ENCODE measurements at regions not wholly inside any gene's neighbourhood (a gene's known extent, or its start where the extent isn't known, plus 50 kb on each side); places are given as distances from the start of the nearest gene placed in this dataset.

- Histone ChIP-seq H3K9me3 (no peaks in the 10 kb centered on the region), H3K36me3 (replicated peaks in 1 of 2; ENCODE audit: control insufficient read depth in 1 of 2, insufficient read depth in 2 of 2, low read length in 1 of 2) (no peaks in the 10 kb centered on the region), H3K9ac (no peak overlapping the region), H3K79me2 (ENCODE audit: insufficient read depth) (no peaks in the 10 kb centered on the region), H4K20me1 (ENCODE audit: insufficient read depth) (no peaks in the 10 kb centered on the region), H3F3A (replicated peaks; ENCODE audit: insufficient read depth) (no peaks in the 10 kb centered on the region), H3K4me3 (ENCODE audit: low read depth in 2 of 2, low read length in 1 of 2) (no peak overlapping the region), H3K9me2 (no peaks in the 10 kb centered on the region), H3K27me3 (ENCODE audit: insufficient read depth) (peaks cover 43% of the 10 kb centered on the region), H3K4me1 (ENCODE audit: control insufficient read depth in 1 of 2, insufficient read depth in 2 of 2, low read depth in 1 of 2, low read length in 1 of 2) (no peaks in the 10 kb centered on the region), H3K4me2 (no peak overlapping the region), H3K27ac (ENCODE audit: low read depth in 2 of 2, low read length in 1 of 2) (no peak overlapping the region), H2AFZ (ENCODE audit: low read depth) (no peak overlapping the region)
- no peak for TF ChIP-seq CTCF (IDR thresholded peaks at IDR 0.05)
- no peak for TF ChIP-seq EP300 (IDR thresholded peaks at IDR 0.05; ENCODE audit: borderline replicate concordance in 1 of 2, low read depth in 1 of 2, low read length in 1 of 2)
- no peak for TF ChIP-seq SMC3 (IDR thresholded peaks at IDR 0.05; ENCODE audit: low read depth, low read length)
- TF ChIP-seq FOSL2 (IDR thresholded peaks at IDR 0.05; ENCODE audit: borderline replicate concordance, low read depth): no peak
- no peak for TF ChIP-seq USF2 (IDR thresholded peaks at IDR 0.05; ENCODE audit: borderline replicate concordance, low read depth, low read length)
- no peak for TF ChIP-seq TEAD4 (IDR thresholded peaks at IDR 0.05; ENCODE audit: borderline replicate concordance, insufficient read depth)
- no peak for TF ChIP-seq PBX3 (IDR thresholded peaks at IDR 0.05)
- no peak for TF ChIP-seq NRF1 (IDR thresholded peaks at IDR 0.05; ENCODE audit: low read depth, low read length)
- no peak for TF ChIP-seq IRF3 (IDR thresholded peaks at IDR 0.05; ENCODE audit: low read depth, low read length)
- TF ChIP-seq FOXM1 (IDR thresholded peaks at IDR 0.05; ENCODE audit: low read depth): no peak
- no peak for TF ChIP-seq RFX5 (IDR thresholded peaks at IDR 0.05; ENCODE audit: low read length)
- no peak for TF ChIP-seq NFIC (IDR thresholded peaks at IDR 0.05; ENCODE audit: borderline replicate concordance)
- ChIA-PET CTCF (no interaction called here), POLR2A (no interaction called here)
- 6% methylated on average over 9 of the region's 10 CpGs for WGBS (ENCODE audit: low lambda C conversion rate)
- DNase-seq: no peak
Observed at GRCh38 chr14:99063620-99064225, 208.3 kb downstream of the BCL11B start.

All from SK-N-SH (cell line).